Esophagus muscularis mucosa (tissue), 4 donors: ENCODE measurements at regions not wholly inside any gene's neighbourhood (a gene's known extent, or its start where the extent isn't known, plus 50 kb on each side); places are given as distances from the start of the nearest gene placed in this dataset.

Experiments
- DNase-seq: peaks from one replicate; pipeline ENCODE4 v3.0.0-alpha.2; 2017; ENCODE audit errors: extremely low spot score
- H3K27ac ChIP-seq, 4 donors: fragments of 200-600 bp; sonication (generic); replicated peaks in 1 of 4; 1 replicate in 3 of 4; 2 replicates in 1 of 4; pipeline ENCODE4 v1.5.1; 2016 to 2019; ENCODE audit warnings: mild to moderate bottlenecking in 1 of 4
- H3K27me3 ChIP-seq, 4 donors: fragments of 200-600 bp; sonication (generic); one replicate each; pipeline versions ENCODE4 v1.5.1 to v1.6.0; 2016 to 2019
- H3K36me3 ChIP-seq, 4 donors: fragments of 200-600 bp; sonication (generic); one replicate each; pipeline ENCODE4 v1.5.1; 2016 to 2019
- H3K4me1 ChIP-seq, 4 donors: fragments of 200-600 bp; sonication (generic); one replicate each; pipeline ENCODE4 v1.5.1; 2016 to 2019
- H3K4me3 ChIP-seq, 4 donors: fragments of 200-600 bp; sonication (generic); 1 replicate in 2 of 4; 2 replicates in 2 of 4; pipeline ENCODE4 v1.5.1; 2016 to 2019; ENCODE audit warnings: mild to moderate bottlenecking in 4 of 4, moderate library complexity in 1 of 4
- H3K9me3 ChIP-seq, 4 donors: fragments of 200-600 bp; sonication (generic); 1 replicate in 3 of 4; 2 replicates in 1 of 4; pipeline ENCODE4 v1.5.1; 2016 to 2019
- EP300 ChIP-seq: sonication (generic); formaldehyde crosslinking; IDR thresholded peaks from one replicate; pipeline ENCODE4 v1.6.1; 2017; ENCODE audit warnings: antibody characterized with exemption
- POLR2A ChIP-seq: fragments of 450-650 bp; IDR thresholded peaks from one replicate; pipeline ENCODE4 v1.6.1; 2017; ENCODE audit warnings: antibody characterized with exemption, moderate library complexity, mild to moderate bottlenecking, low read depth
- POLR2AphosphoS5 ChIP-seq, 2 donors: sonication (generic); formaldehyde crosslinking; IDR thresholded peaks; one replicate each; pipeline ENCODE4 v1.6.1; 2017; ENCODE audit warnings: antibody characterized with exemption in 2 of 2
- WGBS: methylation state at CpG from one replicate; pipeline ENCODE4 v1.1.5; 2018; 5-methylcytosine and 5-hydroxymethylcytosine counted together
- intact Hi-C: fragments of 100-400 bp; cut with DNase I; formaldehyde crosslinking; loops from one replicate; pipeline ENCODE4 v1.15.1; 2023
- TF ChIP-seq, protein P1 (sequence below), 3 experiments: fragments of 200-600 bp in 2 of 3; fragments of 450-650 bp in 1 of 3; sonication (generic) in 2 of 3; IDR thresholded peaks; one replicate each; pipeline ENCODE4 v1.5.1; 2017 to 2019; ENCODE audit warnings: antibody characterized with exemption in 3 of 3, mild to moderate bottlenecking in 2 of 3, moderate library complexity in 1 of 3

DNA sequence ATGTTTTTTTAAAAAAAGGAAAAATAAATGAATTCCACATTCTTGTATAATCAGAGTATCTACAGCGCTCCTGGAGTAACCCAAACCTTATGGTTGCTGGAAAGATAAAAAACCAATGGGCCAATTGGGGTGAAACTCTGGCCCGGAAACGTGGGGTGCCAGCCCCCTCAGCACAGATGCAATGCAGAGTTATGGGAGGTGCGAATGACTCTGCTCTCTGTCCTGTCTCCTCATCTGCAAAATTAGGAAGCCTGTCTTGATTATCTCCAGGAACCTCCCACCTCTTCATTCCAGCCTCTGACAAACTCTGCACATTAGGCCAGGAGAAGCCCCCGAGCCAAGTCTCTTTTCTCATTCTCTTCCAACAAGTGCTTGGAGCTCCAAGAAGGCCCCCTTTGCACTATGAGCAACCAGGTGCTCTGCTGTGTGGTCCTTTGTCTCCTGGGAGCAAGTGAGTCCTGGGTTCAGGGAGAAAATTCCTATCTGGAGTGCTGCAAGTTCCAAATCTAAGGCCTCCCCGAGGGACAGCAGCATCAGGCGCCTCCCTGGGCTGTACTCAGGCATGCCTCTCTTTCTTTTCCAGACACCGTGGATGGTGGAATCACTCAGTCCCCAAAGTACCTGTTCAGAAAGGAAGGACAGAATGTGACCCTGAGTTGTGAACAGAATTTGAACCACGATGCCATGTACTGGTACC is 130.5 kb upstream of the PRSS1 start:
- intact Hi-C loops, result no loop called here
- Histone ChIP-seq H3K27ac (no peak overlapping the region), H3K36me3 (no peaks in the 10 kb centered on the region), H3K4me1 (no peaks in the 10 kb centered on the region), H3K27me3 (peaks cover 0 to 15% (median 0%) of the 10 kb centered on the region in 4 donors), H3K4me3 (no peak overlapping the region), H3K9me3 (no peaks in the 10 kb centered on the region)
- DNase-seq, result no peak
- TF ChIP-seq POLR2AphosphoS5 (IDR thresholded peaks at IDR 0.05) (no peak), EP300 (no peak), POLR2A (no peak)
- 82% methylated on average over 9 of the region's 9 CpGs for WGBS

DNA sequence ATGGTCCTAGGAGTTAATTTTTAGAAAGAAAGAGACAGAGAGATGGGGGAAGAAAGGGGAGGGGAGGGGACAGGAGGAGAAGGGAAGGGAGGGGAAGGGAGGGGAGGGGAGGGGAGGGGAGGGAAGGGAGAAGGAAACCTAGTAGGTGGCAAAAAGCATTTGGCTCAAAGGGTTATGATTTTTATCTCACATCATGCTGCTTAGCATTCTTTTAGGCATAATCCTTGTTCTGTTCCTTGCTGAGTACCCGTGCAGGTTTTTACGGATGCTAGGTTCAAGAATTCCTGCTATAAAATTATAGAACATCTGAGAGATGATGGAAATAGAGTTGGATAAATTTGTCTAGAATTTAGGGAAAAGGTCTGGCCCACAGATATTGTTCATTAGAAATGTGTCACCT is 132.4 kb upstream of the PRSS1 start:
- no peak for DNase-seq
- no peaks in the 10 kb centered on the region for H3K4me1 ChIP-seq
- 75% methylated on average over 2 of the region's 2 CpGs for WGBS
- TF ChIP-seq, protein P1, sequence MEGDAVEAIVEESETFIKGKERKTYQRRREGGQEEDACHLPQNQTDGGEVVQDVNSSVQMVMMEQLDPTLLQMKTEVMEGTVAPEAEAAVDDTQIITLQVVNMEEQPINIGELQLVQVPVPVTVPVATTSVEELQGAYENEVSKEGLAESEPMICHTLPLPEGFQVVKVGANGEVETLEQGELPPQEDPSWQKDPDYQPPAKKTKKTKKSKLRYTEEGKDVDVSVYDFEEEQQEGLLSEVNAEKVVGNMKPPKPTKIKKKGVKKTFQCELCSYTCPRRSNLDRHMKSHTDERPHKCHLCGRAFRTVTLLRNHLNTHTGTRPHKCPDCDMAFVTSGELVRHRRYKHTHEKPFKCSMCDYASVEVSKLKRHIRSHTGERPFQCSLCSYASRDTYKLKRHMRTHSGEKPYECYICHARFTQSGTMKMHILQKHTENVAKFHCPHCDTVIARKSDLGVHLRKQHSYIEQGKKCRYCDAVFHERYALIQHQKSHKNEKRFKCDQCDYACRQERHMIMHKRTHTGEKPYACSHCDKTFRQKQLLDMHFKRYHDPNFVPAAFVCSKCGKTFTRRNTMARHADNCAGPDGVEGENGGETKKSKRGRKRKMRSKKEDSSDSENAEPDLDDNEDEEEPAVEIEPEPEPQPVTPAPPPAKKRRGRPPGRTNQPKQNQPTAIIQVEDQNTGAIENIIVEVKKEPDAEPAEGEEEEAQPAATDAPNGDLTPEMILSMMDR (IDR thresholded peaks at IDR 0.05), result no peak
- TF ChIP-seq POLR2AphosphoS5 (IDR thresholded peaks at IDR 0.05), result no peak
- TF ChIP-seq EP300, result no peak
- no peak for TF ChIP-seq POLR2A
- intact Hi-C loops, result no loop called here
- no peak overlapping the region for H3K4me3 ChIP-seq
- H3K36me3 ChIP-seq, result no peaks in the 10 kb centered on the region
- H3K9me3 ChIP-seq, result no peaks in the 10 kb centered on the region
- peaks cover 0 to 15% (median 0%) of the 10 kb centered on the region in 4 donors for H3K27me3 ChIP-seq
- H3K27ac ChIP-seq, result no peak overlapping the region

DNA sequence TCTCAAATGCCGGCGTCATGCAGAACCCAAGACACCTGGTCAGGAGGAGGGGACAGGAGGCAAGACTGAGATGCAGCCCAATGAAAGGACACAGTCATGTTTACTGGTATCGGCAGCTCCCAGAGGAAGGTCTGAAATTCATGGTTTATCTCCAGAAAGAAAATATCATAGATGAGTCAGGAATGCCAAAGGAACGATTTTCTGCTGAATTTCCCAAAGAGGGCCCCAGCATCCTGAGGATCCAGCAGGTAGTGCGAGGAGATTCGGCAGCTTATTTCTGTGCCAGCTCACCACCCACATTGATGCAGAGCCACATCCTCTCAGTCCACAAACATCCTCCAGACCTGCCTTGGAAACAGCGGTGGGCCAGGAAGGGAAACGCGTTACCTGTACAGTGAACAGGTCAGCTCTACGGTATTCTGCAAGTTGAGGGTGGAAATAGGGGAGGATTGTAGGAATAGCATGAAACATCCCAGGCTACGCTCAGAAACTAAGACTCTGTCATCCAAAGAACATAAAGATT is 133.1 kb upstream of the PRSS1 start:
- no peaks in the 10 kb centered on the region for H3K9me3 ChIP-seq
- H3K36me3 ChIP-seq, result no peaks in the 10 kb centered on the region
- DNase-seq, result no peak
- no peaks in the 10 kb centered on the region for H3K4me1 ChIP-seq
- TF ChIP-seq, protein P1 (IDR thresholded peaks at IDR 0.05), result no peak
- TF ChIP-seq POLR2AphosphoS5 (IDR thresholded peaks at IDR 0.05) (no peak), EP300 (no peak), POLR2A (no peak)
- no peak overlapping the region for H3K4me3 ChIP-seq
- 66% methylated on average over 11 of the region's 11 CpGs for WGBS
- H3K27me3 ChIP-seq, result peaks cover 0 to 20% (median 0%) of the 10 kb centered on the region in 4 donors
- no peak overlapping the region for H3K27ac ChIP-seq
- intact Hi-C loops, result no loop called here

DNA sequence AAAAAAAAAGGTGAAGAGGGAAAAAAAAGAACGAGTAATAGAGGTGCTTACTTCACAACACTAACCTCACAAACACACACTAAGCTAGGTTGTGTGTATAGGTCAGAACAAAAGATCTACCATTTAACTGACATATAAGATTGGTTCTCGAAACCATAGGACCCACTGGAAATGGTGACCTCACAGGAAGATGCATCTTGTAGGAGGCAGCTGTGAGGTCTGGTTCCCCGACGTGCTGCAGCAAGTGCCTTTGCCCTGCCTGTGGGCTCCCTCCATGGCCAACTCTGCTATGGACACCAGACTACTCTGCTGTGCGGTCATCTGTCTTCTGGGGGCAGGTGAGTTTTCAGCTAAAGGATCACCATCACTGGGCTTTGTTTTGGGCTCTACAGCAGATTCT is 133.8 kb upstream of the PRSS1 start:
- 86% methylated on average over 5 of the region's 5 CpGs for WGBS
- TF ChIP-seq EP300, result no peak
- no peak for TF ChIP-seq POLR2AphosphoS5 (IDR thresholded peaks at IDR 0.05)
- TF ChIP-seq, protein P1 (IDR thresholded peaks at IDR 0.05), result no peak
- TF ChIP-seq POLR2A, result no peak
- no peaks in the 10 kb centered on the region for H3K4me1 ChIP-seq
- no peak overlapping the region for H3K27ac ChIP-seq
- H3K4me3 ChIP-seq, result no peak overlapping the region
- DNase-seq, result no peak
- no peaks in the 10 kb centered on the region for H3K9me3 ChIP-seq
- no peaks in the 10 kb centered on the region for H3K36me3 ChIP-seq
- H3K27me3 ChIP-seq, result peaks cover 0 to 20% (median 0%) of the 10 kb centered on the region in 4 donors
- intact Hi-C loops, result no loop called here

DNA sequence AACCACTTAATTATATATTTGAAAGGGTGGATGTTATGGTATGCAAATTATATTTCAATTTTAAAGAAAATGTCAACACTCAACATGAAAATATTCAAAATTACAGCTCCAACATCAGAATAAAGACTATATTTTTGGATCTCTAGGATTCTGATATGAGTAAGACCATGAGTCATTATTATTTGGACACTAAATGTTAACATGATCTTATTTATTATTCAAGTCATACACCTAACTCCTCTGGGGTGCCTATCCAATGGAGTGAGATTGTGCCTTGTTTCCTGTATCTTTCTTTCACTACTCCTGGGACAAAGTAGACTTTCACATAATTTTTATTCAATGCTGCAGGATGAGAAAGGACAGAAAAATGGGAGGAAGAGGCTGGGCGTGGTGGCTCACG is 135.2 kb upstream of the PRSS1 start:
- H3K36me3 ChIP-seq, result no peaks in the 10 kb centered on the region
- H3K9me3 ChIP-seq, result no peaks in the 10 kb centered on the region
- H3K27me3 ChIP-seq, result peaks cover 0 to 20% (median 0%) of the 10 kb centered on the region in 4 donors
- H3K27ac ChIP-seq, result no peak overlapping the region
- no peaks in the 10 kb centered on the region for H3K4me1 ChIP-seq
- no peak for TF ChIP-seq EP300
- TF ChIP-seq POLR2AphosphoS5 (IDR thresholded peaks at IDR 0.05), result no peak
- no peak for TF ChIP-seq POLR2A
- TF ChIP-seq, protein P1 (IDR thresholded peaks at IDR 0.05), result no peak
- no peak overlapping the region for H3K4me3 ChIP-seq
- intact Hi-C loops, result no loop called here
- WGBS, result 84% methylated on average over 2 of the region's 2 CpGs
- no peak for DNase-seq
